ENCODE measurements at regions not wholly inside any gene's neighbourhood (a gene's known extent, or its start where the extent isn't known, plus 50 kb on each side); places are given as distances from the start of the nearest gene placed in this dataset.

DNA sequence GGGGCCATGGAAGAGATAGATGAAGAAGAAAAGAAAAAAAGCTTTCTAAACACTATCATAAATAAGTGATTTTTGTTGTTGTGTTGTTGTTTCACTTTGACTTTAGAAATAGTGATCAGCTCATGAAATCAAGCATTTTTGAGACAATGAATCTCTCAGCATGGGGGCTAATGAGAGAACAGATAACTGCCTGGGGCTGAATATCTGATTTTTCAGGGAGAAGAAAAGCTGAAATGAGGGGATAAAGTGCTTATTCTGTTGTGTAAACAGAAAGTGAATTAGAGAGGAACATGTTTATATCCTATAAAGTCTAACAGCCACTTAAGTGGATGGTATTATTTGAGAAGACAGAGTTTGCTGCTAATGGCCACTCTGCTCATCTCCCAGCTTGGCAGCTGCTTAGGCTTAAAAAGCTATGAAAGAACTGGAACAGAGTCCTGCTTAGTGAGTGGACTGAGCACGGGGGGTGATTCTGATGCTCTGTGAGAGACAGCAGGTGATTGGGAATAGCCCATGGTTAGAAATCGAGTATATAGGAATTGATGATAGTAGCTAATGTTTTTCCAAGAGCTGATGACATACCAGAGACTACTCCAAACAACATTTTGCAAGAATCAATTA lies 646.1 kb upstream of the TMEM132C start:
- H3K9ac ChIP-seq (ENCODE audit: low read length), result no peak overlapping the region

DNA sequence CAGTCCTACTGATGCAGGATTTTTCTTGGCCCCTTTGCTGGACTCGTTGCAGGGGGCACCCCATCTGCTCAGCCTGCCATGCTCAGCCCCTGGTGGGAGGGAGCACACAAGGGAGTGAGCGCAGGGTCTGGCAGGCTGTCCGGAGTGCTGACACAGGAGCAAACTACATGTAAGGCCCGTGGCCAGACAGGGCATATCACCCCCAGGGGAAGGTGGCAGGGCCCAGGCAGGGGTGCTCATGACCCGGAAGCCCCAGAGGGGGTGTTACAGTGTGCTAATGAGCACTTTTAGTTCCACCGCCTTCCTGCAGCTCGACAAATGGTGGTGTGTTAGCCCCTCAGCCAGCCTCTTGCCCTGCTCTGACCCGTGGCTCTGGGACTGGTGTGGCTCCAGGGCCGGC lies 645.6 kb upstream of the TMEM132C start:
- Histone ChIP-seq H3K9ac (ENCODE audit: low read length) (no peak overlapping the region), H3K27ac (ENCODE audit: low read depth, low read length) (no peak overlapping the region), H3K4me1 (ENCODE audit: control insufficient read depth, insufficient read depth, low read length) (no peaks in the 10 kb centered on the region)

More for the DNA sequence above, 646.1 kb upstream of the TMEM132C start:
- no peak overlapping the region for H3K4me3 ChIP-seq (ENCODE audit: low read length)
- H3K36me3 ChIP-seq (ENCODE audit: control insufficient read depth, insufficient read depth, low read length), result no peaks in the 10 kb centered on the region
- no peak overlapping the region for H3K27ac ChIP-seq (ENCODE audit: low read depth, low read length)
- H3K4me1 ChIP-seq (ENCODE audit: control insufficient read depth, insufficient read depth, low read length), result no peaks in the 10 kb centered on the region
- no peaks in the 10 kb centered on the region for H3K27me3 ChIP-seq (ENCODE audit: control insufficient read depth, insufficient read depth, low read length)

GRCh38 chr12:127623362-127623761 lies 643.6 kb upstream of the TMEM132C start:
- H3K27me3 ChIP-seq (ENCODE audit: control insufficient read depth, insufficient read depth, low read length), result no peaks in the 10 kb centered on the region
- H3K4me1 ChIP-seq (ENCODE audit: control insufficient read depth, insufficient read depth, low read length), result no peaks in the 10 kb centered on the region
- no peak overlapping the region for H3K27ac ChIP-seq (ENCODE audit: low read depth, low read length)
- H3K4me3 ChIP-seq (ENCODE audit: low read length), result no peak overlapping the region
- no peaks in the 10 kb centered on the region for H3K36me3 ChIP-seq (ENCODE audit: control insufficient read depth, insufficient read depth, low read length)
- H3K9ac ChIP-seq (ENCODE audit: low read length), result no peak overlapping the region

More for the DNA sequence above, 645.6 kb upstream of the TMEM132C start:
- no peaks in the 10 kb centered on the region for H3K36me3 ChIP-seq (ENCODE audit: control insufficient read depth, insufficient read depth, low read length)
- H3K27me3 ChIP-seq (ENCODE audit: control insufficient read depth, insufficient read depth, low read length), result no peaks in the 10 kb centered on the region
- H3K4me3 ChIP-seq (ENCODE audit: low read length), result no peak overlapping the region

DNA sequence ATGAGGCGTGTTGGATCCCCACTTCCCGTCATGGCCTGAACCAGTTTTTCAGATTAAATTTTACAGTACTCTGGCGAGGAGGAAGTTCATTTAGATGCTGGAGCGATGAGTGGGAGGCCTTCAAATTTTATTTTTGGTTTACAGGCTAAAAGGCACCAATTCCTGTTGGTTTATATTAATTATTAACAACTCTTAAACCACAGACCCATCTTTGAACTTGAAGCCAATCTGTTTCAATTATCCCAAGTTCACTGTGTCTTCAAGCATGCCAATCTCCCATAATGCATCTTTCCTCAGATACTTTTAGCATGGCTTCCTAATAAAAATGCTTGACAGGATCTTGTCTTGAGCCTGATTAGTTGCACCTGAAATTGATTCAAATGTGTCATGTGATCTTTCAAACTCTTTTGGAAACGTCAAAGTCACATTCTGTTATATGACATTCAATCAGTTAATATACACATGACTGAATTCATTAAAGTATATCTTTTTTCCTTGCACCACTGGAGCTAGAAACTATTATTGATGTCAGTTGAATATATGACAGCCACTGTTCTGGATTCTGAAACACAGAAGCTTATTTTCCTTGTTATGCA lies 641.7 kb upstream of the TMEM132C start:
- Histone ChIP-seq H3K4me3 (ENCODE audit: low read length) (no peak overlapping the region), H3K27ac (ENCODE audit: low read depth, low read length) (no peak overlapping the region)

DNA sequence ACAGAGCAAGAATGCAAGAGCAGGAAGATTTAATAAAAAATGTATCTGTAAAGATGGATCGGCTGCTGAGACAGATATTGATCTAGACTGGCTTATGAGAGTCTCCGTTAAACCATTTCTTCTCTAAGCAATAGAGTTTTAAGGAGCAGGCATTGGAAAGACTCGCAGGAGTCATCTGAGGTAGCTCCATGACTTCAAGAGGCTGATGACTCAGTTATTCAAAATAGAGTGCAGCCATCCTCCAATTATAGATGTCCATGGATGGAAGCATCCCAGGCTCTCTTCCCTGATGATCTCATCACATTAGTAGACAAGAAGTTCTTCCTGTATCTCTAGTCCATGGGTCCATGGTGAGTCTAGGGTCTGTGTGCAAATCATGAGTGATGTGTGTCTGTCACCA lies 638.3 kb upstream of the TMEM132C start:
- Histone ChIP-seq H3K27ac (ENCODE audit: low read depth, low read length) (no peak overlapping the region), H3K9ac (ENCODE audit: low read length) (no peak overlapping the region), H3K4me3 (ENCODE audit: low read length) (no peak overlapping the region), H3K36me3 (ENCODE audit: control insufficient read depth, insufficient read depth, low read length) (no peaks in the 10 kb centered on the region), H3K4me1 (ENCODE audit: control insufficient read depth, insufficient read depth, low read length) (no peaks in the 10 kb centered on the region), H3K27me3 (ENCODE audit: control insufficient read depth, insufficient read depth, low read length) (no peaks in the 10 kb centered on the region)

More for the DNA sequence above, 641.7 kb upstream of the TMEM132C start:
- Histone ChIP-seq H3K27me3 (ENCODE audit: control insufficient read depth, insufficient read depth, low read length) (no peaks in the 10 kb centered on the region), H3K9ac (ENCODE audit: low read length) (no peak overlapping the region), H3K4me1 (ENCODE audit: control insufficient read depth, insufficient read depth, low read length) (no peaks in the 10 kb centered on the region), H3K36me3 (ENCODE audit: control insufficient read depth, insufficient read depth, low read length) (no peaks in the 10 kb centered on the region)

- no peaks in the 10 kb centered on the region for H3K36me3 ChIP-seq (ENCODE audit: control insufficient read depth, insufficient read depth, low read length)
- H3K27me3 ChIP-seq (ENCODE audit: control insufficient read depth, insufficient read depth, low read length), result no peaks in the 10 kb centered on the region
- no peak overlapping the region for H3K27ac ChIP-seq (ENCODE audit: low read depth, low read length)
- no peak overlapping the region for H3K4me3 ChIP-seq (ENCODE audit: low read length)
- no peak overlapping the region for H3K9ac ChIP-seq (ENCODE audit: low read length)
- no peaks in the 10 kb centered on the region for H3K4me1 ChIP-seq (ENCODE audit: control insufficient read depth, insufficient read depth, low read length)
Measured at GRCh38 chr12:127629066-127629820, 637.7 kb upstream of the TMEM132C start.

DNA sequence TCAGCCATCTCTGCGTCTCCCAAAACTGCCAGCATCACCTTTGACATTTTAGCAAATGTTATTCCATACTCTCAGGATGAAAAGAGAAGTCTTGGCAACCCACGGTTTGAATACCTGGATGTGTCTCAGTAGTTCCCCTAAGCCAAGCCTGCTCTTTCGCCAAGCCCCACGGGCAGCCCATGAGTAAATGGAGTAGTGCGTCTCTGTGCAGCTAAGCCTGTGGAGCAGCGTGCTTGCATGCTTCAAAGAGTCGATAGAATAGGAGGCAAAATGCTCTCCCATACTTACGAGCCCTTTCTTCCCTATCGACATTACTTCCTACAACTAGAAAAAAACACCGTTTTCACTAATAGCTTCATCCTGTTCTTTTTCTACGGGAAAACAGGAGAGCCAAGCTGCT lies 634.5 kb upstream of the TMEM132C start:
- H3K27me3 ChIP-seq (ENCODE audit: control insufficient read depth, insufficient read depth, low read length), result no peaks in the 10 kb centered on the region
- no peaks in the 10 kb centered on the region for H3K36me3 ChIP-seq (ENCODE audit: control insufficient read depth, insufficient read depth, low read length)
- H3K4me1 ChIP-seq (ENCODE audit: control insufficient read depth, insufficient read depth, low read length), result no peaks in the 10 kb centered on the region
- no peak overlapping the region for H3K9ac ChIP-seq (ENCODE audit: low read length)
- H3K4me3 ChIP-seq (ENCODE audit: low read length), result no peak overlapping the region
- H3K27ac ChIP-seq (ENCODE audit: low read depth, low read length), result no peak overlapping the region

GRCh38 chr12:127635838-127636237 lies 631.1 kb upstream of the TMEM132C start:
- Histone ChIP-seq H3K9ac (ENCODE audit: low read length) (no peak overlapping the region), H3K4me1 (ENCODE audit: control insufficient read depth, insufficient read depth, low read length) (no peaks in the 10 kb centered on the region), H3K4me3 (ENCODE audit: low read length) (no peak overlapping the region), H3K27me3 (ENCODE audit: control insufficient read depth, insufficient read depth, low read length) (no peaks in the 10 kb centered on the region), H3K36me3 (ENCODE audit: control insufficient read depth, insufficient read depth, low read length) (no peaks in the 10 kb centered on the region), H3K27ac (ENCODE audit: low read depth, low read length) (no peak overlapping the region)

- Histone ChIP-seq H3K9ac (ENCODE audit: low read length) (no peak overlapping the region), H3K36me3 (ENCODE audit: control insufficient read depth, insufficient read depth, low read length) (no peaks in the 10 kb centered on the region), H3K27me3 (ENCODE audit: control insufficient read depth, insufficient read depth, low read length) (no peaks in the 10 kb centered on the region), H3K27ac (ENCODE audit: low read depth, low read length) (no peak overlapping the region), H3K4me1 (ENCODE audit: control insufficient read depth, insufficient read depth, low read length) (no peaks in the 10 kb centered on the region), H3K4me3 (ENCODE audit: low read length) (no peak overlapping the region)
Measured at GRCh38 chr12:127636882-127637281, 630.1 kb upstream of the TMEM132C start.

GRCh38 chr12:127640181-127640886 lies 626.6 kb upstream of the TMEM132C start:
- H3K9ac ChIP-seq (ENCODE audit: low read length), result no peak overlapping the region

GRCh38 chr12:127642208-127642607 lies 624.8 kb upstream of the TMEM132C start:
- H3K4me1 ChIP-seq (ENCODE audit: control insufficient read depth, insufficient read depth, low read length), result no peaks in the 10 kb centered on the region
- H3K27me3 ChIP-seq (ENCODE audit: control insufficient read depth, insufficient read depth, low read length), result no peaks in the 10 kb centered on the region
- H3K27ac ChIP-seq (ENCODE audit: low read depth, low read length), result no peak overlapping the region
- no peaks in the 10 kb centered on the region for H3K36me3 ChIP-seq (ENCODE audit: control insufficient read depth, insufficient read depth, low read length)
- H3K4me3 ChIP-seq (ENCODE audit: low read length), result no peak overlapping the region
- H3K9ac ChIP-seq (ENCODE audit: low read length), result no peak overlapping the region

More at GRCh38 chr12:127640181-127640886, 626.6 kb upstream of the TMEM132C start:
- no peaks in the 10 kb centered on the region for H3K36me3 ChIP-seq (ENCODE audit: control insufficient read depth, insufficient read depth, low read length)
- H3K4me3 ChIP-seq (ENCODE audit: low read length), result no peak overlapping the region
- no peaks in the 10 kb centered on the region for H3K27me3 ChIP-seq (ENCODE audit: control insufficient read depth, insufficient read depth, low read length)
- no peaks in the 10 kb centered on the region for H3K4me1 ChIP-seq (ENCODE audit: control insufficient read depth, insufficient read depth, low read length)
- H3K27ac ChIP-seq (ENCODE audit: low read depth, low read length), result no peak overlapping the region

DNA sequence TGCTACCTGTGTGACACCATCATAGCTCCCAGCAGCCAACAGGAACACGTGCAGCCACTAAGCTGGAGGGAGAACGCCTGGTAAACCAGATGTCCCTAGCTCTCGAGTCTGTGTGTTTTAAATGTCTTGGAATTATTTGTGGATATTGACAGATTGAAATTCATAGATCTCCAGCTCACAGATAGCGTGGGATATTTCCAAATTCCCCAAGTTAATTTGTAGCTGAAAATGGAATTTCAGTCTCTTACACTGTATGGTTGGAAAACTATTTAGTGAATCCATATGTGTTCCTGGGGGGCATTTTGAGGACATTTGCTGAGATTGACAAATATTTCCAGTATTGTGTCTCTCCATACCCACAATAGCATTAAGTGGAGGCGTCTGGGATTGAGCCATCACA lies 618.6 kb upstream of the TMEM132C start:
- Histone ChIP-seq H3K9ac (ENCODE audit: low read length) (no peak overlapping the region), H3K4me3 (ENCODE audit: low read length) (no peak overlapping the region), H3K27ac (ENCODE audit: low read depth, low read length) (no peak overlapping the region), H3K36me3 (ENCODE audit: control insufficient read depth, insufficient read depth, low read length) (no peaks in the 10 kb centered on the region), H3K4me1 (ENCODE audit: control insufficient read depth, insufficient read depth, low read length) (no peaks in the 10 kb centered on the region), H3K27me3 (ENCODE audit: control insufficient read depth, insufficient read depth, low read length) (no peaks in the 10 kb centered on the region)

All from rectal smooth muscle tissue (tissue), 1 donor.